ENCODE measurements at regions not wholly inside any gene's neighbourhood (a gene's known extent, or its start where the extent isn't known, plus 50 kb on each side); places are given as distances from the start of the nearest gene placed in this dataset.

DNA sequence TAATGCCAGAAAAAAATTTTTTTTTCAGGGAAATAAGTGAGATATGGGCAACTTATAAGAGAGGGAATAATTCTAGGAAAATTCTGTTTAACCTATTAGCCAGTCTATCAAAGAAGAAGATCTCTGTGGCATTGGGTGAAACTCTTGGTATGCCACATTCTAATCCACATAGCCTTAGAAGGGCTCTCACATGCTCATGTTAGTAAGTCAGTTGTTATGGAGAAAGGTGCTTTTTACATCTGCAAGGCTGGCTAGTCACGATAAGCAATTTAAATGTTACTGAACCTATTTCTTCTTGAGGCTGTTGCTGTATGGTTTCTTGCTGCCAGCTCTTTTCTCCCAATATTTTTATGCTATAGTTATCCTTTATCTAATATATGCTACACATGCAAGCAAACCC lies 89.9 kb upstream of the MAGI1 start:
- TF ChIP-seq, protein P1, sequence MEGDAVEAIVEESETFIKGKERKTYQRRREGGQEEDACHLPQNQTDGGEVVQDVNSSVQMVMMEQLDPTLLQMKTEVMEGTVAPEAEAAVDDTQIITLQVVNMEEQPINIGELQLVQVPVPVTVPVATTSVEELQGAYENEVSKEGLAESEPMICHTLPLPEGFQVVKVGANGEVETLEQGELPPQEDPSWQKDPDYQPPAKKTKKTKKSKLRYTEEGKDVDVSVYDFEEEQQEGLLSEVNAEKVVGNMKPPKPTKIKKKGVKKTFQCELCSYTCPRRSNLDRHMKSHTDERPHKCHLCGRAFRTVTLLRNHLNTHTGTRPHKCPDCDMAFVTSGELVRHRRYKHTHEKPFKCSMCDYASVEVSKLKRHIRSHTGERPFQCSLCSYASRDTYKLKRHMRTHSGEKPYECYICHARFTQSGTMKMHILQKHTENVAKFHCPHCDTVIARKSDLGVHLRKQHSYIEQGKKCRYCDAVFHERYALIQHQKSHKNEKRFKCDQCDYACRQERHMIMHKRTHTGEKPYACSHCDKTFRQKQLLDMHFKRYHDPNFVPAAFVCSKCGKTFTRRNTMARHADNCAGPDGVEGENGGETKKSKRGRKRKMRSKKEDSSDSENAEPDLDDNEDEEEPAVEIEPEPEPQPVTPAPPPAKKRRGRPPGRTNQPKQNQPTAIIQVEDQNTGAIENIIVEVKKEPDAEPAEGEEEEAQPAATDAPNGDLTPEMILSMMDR (conservative IDR thresholded peaks at IDR 0.05 in 1 of 2, IDR thresholded peaks at IDR 0.05 in 1 of 2; ENCODE audit: low read depth in 1 of 2, low read length in 2 of 2): no peak
- TF ChIP-seq EZH2 (IDR thresholded peaks at IDR 0.05; ENCODE audit: low read length, missing control alignments): no peak
